ENCODE measurements at regions not wholly inside any gene's neighbourhood (a gene's known extent, or its start where the extent isn't known, plus 50 kb on each side); places are given as distances from the start of the nearest gene placed in this dataset.

DNA sequence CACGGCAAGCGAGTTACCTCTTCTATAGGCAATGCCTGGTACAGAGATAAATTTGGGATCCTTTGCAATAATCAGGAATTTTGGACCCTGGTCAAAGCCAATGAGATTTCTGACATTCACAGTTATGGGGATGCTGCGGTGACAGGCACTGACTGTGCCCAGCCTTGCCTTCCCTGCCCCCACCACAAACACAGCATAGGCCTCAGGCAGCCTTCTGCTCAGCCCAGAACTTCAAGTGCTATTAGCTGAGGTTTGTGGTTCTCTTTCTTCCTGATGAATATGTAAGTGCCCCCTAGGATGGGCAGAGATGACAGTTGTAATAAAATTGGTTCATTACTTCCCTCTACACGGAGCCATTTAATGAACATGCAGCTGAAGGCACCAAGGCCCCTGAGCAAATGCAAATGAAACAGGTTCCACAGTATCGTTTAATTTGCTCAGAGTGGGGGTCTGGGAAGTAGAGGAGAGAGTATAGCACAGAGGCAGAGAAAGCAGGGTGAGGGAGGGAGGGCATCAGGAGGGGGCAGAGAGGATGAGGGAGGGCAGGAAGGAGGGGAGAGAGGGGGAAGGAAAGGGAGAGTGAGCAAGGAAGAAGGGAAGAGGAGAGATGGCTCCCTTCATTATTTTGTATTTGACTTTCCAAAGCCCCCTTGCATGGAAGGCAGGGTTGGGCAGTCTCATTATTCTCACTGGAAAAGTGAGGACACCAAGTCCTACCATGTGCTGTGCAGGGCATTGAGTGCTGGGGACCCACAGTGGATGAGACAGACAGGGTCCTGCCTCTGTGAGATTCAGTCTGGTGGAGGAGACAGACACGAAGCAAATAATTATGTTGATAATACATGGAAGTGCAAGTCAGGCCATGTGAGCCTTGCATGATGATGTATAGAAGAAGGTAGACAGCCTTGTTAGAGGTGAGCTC, 513.0 kb downstream of the PTPRU start:
- Histone ChIP-seq H3K4me3 (replicated peaks in 1 of 2; ENCODE audit: low read depth in 1 of 2, low read length in 2 of 2) (no peak overlapping the region), H3K27me3 (ENCODE audit: insufficient read depth, low read length) (peaks cover 8% of the 10 kb centered on the region), H3K9ac (ENCODE audit: low read length) (no peak overlapping the region), H3K4me2 (ENCODE audit: low read length) (no peak overlapping the region), H2AFZ (ENCODE audit: low read depth, low read length, poor library complexity, severe bottlenecking) (no peak overlapping the region), H3K4me1 (ENCODE audit: control insufficient read depth in 1 of 2, insufficient read depth in 2 of 2, low read length in 2 of 2) (no peaks in the 10 kb centered on the region), H3K9me2 (ENCODE audit: insufficient read depth) (no peaks in the 10 kb centered on the region), H3K9me3 (ENCODE audit: control insufficient read depth in 1 of 2, insufficient read depth in 1 of 2, low read depth in 1 of 2, low read length in 2 of 2) (no peaks in the 10 kb centered on the region), H4K20me1 (ENCODE audit: insufficient read depth) (no peaks in the 10 kb centered on the region), H3K79me2 (ENCODE audit: insufficient read depth, low read length) (no peaks in the 10 kb centered on the region), H3K36me3 (ENCODE audit: control insufficient read depth in 1 of 2, insufficient read depth in 2 of 2, low read length in 2 of 2) (no peaks in the 10 kb centered on the region), H3K27ac (ENCODE audit: low read depth, low read length) (no peak overlapping the region)
- TF ChIP-seq, protein P1, sequence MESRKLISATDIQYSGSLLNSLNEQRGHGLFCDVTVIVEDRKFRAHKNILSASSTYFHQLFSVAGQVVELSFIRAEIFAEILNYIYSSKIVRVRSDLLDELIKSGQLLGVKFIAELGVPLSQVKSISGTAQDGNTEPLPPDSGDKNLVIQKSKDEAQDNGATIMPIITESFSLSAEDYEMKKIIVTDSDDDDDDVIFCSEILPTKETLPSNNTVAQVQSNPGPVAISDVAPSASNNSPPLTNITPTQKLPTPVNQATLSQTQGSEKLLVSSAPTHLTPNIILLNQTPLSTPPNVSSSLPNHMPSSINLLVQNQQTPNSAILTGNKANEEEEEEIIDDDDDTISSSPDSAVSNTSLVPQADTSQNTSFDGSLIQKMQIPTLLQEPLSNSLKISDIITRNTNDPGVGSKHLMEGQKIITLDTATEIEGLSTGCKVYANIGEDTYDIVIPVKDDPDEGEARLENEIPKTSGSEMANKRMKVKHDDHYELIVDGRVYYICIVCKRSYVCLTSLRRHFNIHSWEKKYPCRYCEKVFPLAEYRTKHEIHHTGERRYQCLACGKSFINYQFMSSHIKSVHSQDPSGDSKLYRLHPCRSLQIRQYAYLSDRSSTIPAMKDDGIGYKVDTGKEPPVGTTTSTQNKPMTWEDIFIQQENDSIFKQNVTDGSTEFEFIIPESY (IDR thresholded peaks at IDR 0.05; ENCODE audit: extremely low read depth, insufficient replicate concordance, low read length): no peak
- TF ChIP-seq TCF7L2 (IDR thresholded peaks at IDR 0.05; ENCODE audit: borderline replicate concordance, extremely low read depth, insufficient read depth, insufficient read length) (no peak), CEBPB (IDR thresholded peaks at IDR 0.05; ENCODE audit: low read depth) (no peak), YY1 (IDR thresholded peaks at IDR 0.05; ENCODE audit: extremely low read depth, insufficient replicate concordance, low read depth, low read length) (no peak)
- TF ChIP-seq, protein P2, sequence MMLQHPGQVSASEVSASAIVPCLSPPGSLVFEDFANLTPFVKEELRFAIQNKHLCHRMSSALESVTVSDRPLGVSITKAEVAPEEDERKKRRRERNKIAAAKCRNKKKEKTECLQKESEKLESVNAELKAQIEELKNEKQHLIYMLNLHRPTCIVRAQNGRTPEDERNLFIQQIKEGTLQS (IDR thresholded peaks at IDR 0.05): no peak
- ChIA-PET POLR2A (no interaction called here), RAD21 (ENCODE audit: low non-redundant PET in 1 of 2, low total read pairs in 2 of 2, uncharacterized antibody in 2 of 2, unreplicated experiment in 2 of 2) (no interaction called here), CTCF (interaction anchor here (1.2 kb wide), 1 partner anchor 46 kb away, joined by 3 read pairs; no protein-coding TSS in a partner anchor)
- intact Hi-C loops (cut with micrococcal nuclease): no loop called here
- DNase-seq (ENCODE audit: low read depth, low spot score) (no peak), ATAC-seq (no peak)
- BruUV-seq (replicated peaks): no TSS peak

Measured in HCT116 (cell line).